Pancreas (tissue), 10 donors: ENCODE measurements at regions not wholly inside any gene's neighbourhood (a gene's known extent, or its start where the extent isn't known, plus 50 kb on each side); places are given as distances from the start of the nearest gene placed in this dataset.
"Not testable (repeated sequence)": the region's sequence is repeated elsewhere in the genome, so short reads cannot be mapped to it uniquely, and the experiment has no call there.

ENCODE experiments used
- ATAC-seq, 4 donors: fragments of 200-7000 bp; cut with Tn5 transposase; one replicate each; pipeline versions ENCODE4 v1.8.0 to v1.9.1; 2020; ENCODE audit warnings: mild to moderate bottlenecking in 4 of 4, moderate library complexity in 4 of 4
- DNase-seq, 6 donors: peaks; one replicate each; pipeline ENCODE4 v3.0.0-alpha.2; 2020
- FAIRE-seq: peaks from 2 replicates; lab custom pipeline; 2012; peaks lifted over from hg19 to GRCh38; lab: Jason Lieb, UNC
- H3K27ac ChIP-seq, 4 donors: fragments of 200-600 bp; sonication (generic); 1 replicate in 3 of 4; 2 replicates in 1 of 4; pipeline versions ENCODE4 v1.5.0 to v1.8.0; 2020
- H3K27me3 ChIP-seq, 4 donors: fragments of 200-600 bp; one replicate each; pipeline ENCODE4 v1.8.0; 2021
- H3K36me3 ChIP-seq, 3 donors: fragments of 200-600 bp; sonication (generic) in 1 of 3; one replicate each; pipeline versions ENCODE4 v1.5.0 to v1.8.0; 2020 to 2021
- H3K4me1 ChIP-seq, 3 donors: fragments of 200-600 bp; one replicate each; pipeline ENCODE4 v1.8.0; 2021
- H3K4me3 ChIP-seq, 4 donors: fragments of 200-600 bp; sonication (generic) in 2 of 4; one replicate each; pipeline versions ENCODE4 v1.5.0 to v1.8.0; 2020 to 2021
- H3K9me3 ChIP-seq, 4 donors: fragments of 200-600 bp; one replicate each; pipeline ENCODE4 v1.8.0; 2021
- WGBS, 2 donors: extraction: QIAGEN DNeasy Blood & Tissue Kit; methylation state at CpG; one replicate each; pipeline ENCODE4 v1.1.7; 2013; 5-methylcytosine and 5-hydroxymethylcytosine counted together
- intact Hi-C, 3 donors: fragments of 100-400 bp; cut with DNase I; formaldehyde crosslinking; loops; one replicate each; pipeline versions ENCODE4 v1.11.1 to v1.14.2; 2022
- TF ChIP-seq, protein P1 (sequence below), 4 donors: fragments of 200-600 bp; sonication (generic) in 3 of 4; IDR thresholded peaks; one replicate each; pipeline versions ENCODE4 v1.5.0 to v1.8.0; 2021; ENCODE audit warnings: antibody characterized with exemption in 4 of 4
- donor health status: healthy with polysubstance abuse.
- donor health status: DM: no; HTN: no; CAD: no; lungs with moderate emphysema.
- donor health status: DM: no; HTN: no; CAD: no.
- donor health status: control.
- donor health status: control.
- donor health status: Bipolar disorder and iron deficiency.
- donor health status: DM: yes; HTN: yes; CAD: no.
- donor health status: DM: no; HTN: no; CAD: no.
- donor health status: DM: no; HTN: no; CAD: no.
- donor health status: DM: yes; HTN: yes; CAD: no.

GRCh38 chr16:32116080-32116479 lies 137.0 kb upstream of the TP53TG3D start:
- peak in 3 of 6 donors; percentile 12 to 60 (median 20) for DNase-seq
- FAIRE-seq, result no peak
- intact Hi-C loops, result no loop called here
- ATAC-seq, result peak in 2 of 4 donors; percentile 25 to 28
- Histone ChIP-seq H3K27ac (no peak overlapping the region), H3K36me3 (no peaks in the 10 kb centered on the region), H3K9me3 (no peaks in the 10 kb centered on the region), H3K4me1 (no peaks in the 10 kb centered on the region), H3K27me3 (no peaks in the 10 kb centered on the region), H3K4me3 (peak overlapping the region; percentile 14 to 45 (median 22))
- WGBS, 2 donors, result 1 to 2% methylated on average over 45 to 52 of the region's 52 CpGs
- TF ChIP-seq, protein P1, sequence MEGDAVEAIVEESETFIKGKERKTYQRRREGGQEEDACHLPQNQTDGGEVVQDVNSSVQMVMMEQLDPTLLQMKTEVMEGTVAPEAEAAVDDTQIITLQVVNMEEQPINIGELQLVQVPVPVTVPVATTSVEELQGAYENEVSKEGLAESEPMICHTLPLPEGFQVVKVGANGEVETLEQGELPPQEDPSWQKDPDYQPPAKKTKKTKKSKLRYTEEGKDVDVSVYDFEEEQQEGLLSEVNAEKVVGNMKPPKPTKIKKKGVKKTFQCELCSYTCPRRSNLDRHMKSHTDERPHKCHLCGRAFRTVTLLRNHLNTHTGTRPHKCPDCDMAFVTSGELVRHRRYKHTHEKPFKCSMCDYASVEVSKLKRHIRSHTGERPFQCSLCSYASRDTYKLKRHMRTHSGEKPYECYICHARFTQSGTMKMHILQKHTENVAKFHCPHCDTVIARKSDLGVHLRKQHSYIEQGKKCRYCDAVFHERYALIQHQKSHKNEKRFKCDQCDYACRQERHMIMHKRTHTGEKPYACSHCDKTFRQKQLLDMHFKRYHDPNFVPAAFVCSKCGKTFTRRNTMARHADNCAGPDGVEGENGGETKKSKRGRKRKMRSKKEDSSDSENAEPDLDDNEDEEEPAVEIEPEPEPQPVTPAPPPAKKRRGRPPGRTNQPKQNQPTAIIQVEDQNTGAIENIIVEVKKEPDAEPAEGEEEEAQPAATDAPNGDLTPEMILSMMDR (IDR thresholded peaks at IDR 0.05), result no peak

- H3K27ac ChIP-seq, FAIRE-seq, H3K27me3 ChIP-seq, intact Hi-C loops, H3K4me1 ChIP-seq, H3K9me3 ChIP-seq, H3K36me3 ChIP-seq: not testable (repeated sequence)
- 20% methylated on average over 14 to 23 of the region's 29 CpGs for WGBS, 2 donors
- H3K4me3 ChIP-seq, result peak overlapping the region in 2 of 4 donors; percentile 25 to 45
- DNase-seq, result peak in 4 of 6 donors; percentile 7 to 56 (median 26)
- ATAC-seq, result peak in 1 of 4 donors; percentile 25
Observed at GRCh38 chr16:32116533-32116932, 136.6 kb upstream of the TP53TG3D start.

DNA sequence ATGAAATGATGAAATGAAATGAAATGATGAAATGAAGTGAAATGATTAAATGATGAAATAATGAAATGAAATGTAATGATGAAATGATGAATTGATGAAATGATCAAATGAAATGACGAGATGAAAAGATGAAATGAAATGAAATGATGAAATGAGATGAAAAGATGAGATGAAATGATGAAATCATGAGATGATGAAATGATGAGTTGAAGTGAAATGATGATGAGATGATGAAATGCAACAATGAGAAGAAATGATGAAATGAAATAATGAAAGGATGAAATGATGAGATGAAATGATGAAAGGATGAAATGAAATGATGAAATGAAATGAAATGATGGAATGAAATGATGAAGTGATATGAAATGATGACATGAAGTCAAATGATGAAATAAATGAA lies 132.7 kb upstream of the TP53TG3D start:
- H3K4me3 ChIP-seq, H3K4me1 ChIP-seq, ATAC-seq, H3K9me3 ChIP-seq, intact Hi-C loops, H3K36me3 ChIP-seq, DNase-seq, H3K27ac ChIP-seq, H3K27me3 ChIP-seq: not testable (repeated sequence)
- 57 to 63% methylated on average over 1 of the region's 1 CpG for WGBS, 2 donors
- peak; percentile 51 for FAIRE-seq

DNA sequence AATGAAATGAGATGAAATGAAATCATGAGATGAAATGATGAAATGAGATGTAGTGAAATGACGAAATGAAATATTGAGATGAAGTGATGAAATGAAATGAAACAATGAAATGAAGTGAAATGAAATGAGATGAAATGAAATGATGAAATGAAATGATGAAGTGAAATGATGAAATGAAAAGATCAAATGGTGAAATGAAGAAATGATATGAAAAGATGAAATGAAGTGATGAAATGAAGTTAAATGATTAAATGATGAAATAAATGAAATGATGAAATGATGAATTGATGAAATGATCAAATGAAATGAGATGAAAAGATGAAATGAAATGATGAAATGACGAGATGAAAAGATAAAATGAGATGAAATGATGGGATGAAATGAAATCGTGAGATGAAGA lies 132.3 kb upstream of the TP53TG3D start:
- 75 to 77% methylated on average over 3 of the region's 3 CpGs for WGBS, 2 donors
- ATAC-seq, H3K27ac ChIP-seq, DNase-seq, H3K27me3 ChIP-seq, intact Hi-C loops, H3K9me3 ChIP-seq, H3K4me1 ChIP-seq, H3K4me3 ChIP-seq, H3K36me3 ChIP-seq: not testable (repeated sequence)
- peak; percentile 23 for FAIRE-seq

DNA sequence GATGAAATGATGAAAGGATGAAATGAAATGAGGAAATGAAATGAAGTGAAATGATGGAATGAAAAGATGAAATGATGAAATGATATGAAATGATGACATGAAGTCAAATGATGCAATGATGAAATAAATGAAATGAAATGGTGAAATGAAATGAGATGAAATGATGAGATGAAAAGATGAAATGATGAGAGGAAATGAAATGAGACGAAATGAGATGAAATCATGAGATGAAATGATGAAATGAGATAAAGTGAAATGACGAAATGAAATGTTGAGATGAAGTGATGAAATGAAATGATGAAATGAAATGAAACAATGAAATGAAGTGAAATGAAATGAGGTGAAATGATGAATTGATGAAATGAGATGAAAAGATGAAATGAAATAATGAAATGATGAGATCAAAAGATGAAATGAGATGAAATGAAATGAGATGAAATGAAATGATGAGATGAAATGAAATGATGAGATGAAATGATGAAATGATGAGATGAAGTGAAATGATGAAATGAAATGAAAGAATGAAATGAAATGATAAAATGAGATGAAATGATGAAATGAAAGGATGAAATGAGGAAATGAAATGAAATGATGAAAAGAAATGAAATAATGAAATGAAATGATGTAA lies 131.7 kb upstream of the TP53TG3D start:
- H3K36me3 ChIP-seq, H3K27me3 ChIP-seq, H3K9me3 ChIP-seq, H3K4me3 ChIP-seq, ATAC-seq, DNase-seq, intact Hi-C loops, H3K27ac ChIP-seq, H3K4me1 ChIP-seq: not testable (repeated sequence)
- 56 to 66% methylated on average over 2 of the region's 2 CpGs for WGBS, 2 donors
- FAIRE-seq, result peak; percentile 82

DNA sequence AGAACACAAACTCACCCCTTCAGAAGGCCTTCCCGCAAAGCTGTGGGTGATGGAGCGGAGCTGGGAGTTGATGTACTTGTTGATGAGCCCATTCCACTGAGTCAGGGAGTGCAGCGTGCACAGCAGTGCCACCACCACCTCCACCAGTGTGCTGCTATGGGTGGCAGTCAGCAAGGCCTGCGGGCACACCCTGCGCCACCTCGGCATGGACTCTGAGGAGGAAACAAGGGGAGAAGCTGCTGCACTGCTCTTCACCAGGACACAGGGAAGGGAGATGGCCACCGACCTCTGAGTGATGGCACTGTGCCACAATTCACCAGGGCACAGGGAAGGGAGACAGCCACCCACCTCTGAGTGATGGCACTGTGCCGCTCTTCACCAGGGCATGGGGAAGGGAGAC lies 100.7 kb upstream of the TP53TG3D start:
- FAIRE-seq, H3K4me1 ChIP-seq, H3K27ac ChIP-seq, H3K36me3 ChIP-seq, H3K27me3 ChIP-seq, ATAC-seq, intact Hi-C loops, H3K9me3 ChIP-seq, H3K4me3 ChIP-seq, DNase-seq: not testable (repeated sequence)
- 87 to 97% methylated on average over 3 of the region's 8 CpGs for WGBS, 2 donors

DNA sequence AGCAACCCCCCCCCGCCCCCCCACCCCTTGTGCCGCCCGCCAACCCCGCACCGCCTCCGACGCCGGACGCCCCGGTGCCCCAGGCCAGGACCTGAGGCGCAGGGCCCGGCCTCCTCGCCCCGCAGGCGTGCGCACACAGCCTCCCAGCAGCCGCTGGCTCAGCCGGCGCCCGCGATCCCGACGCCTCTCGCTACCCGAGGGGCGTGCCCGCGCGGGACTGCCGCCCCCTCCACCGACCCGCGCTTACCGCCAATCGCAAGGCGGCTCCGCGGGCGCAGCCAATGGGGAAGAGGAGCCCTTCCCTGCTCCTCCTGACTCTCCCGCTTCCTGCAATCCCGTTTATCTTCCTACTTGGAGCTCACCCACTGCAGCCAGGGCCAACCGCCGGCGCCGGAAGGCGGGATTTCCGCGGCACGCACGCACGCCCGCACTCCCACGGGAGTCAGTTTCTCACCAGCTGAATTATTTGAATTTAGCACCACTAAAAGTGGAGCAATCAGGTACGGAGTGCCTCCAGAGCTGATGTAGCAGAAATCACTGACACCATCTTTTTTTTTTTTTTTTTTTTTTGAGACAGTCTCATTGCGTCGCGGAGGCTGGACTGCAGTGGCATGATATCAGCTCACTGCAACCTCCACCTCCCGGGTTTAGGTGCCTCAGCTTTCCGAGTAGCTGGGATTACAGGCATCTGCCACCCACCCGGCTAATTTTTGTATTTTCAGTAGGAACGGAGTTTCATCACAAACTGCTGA lies 65.0 kb upstream of the TP53TG3D start:
- 3% methylated on average over 5 of the region's 61 CpGs; no CpG with 5 or more reads in 1 of the 2 donors for WGBS, 2 donors
- DNase-seq, H3K4me1 ChIP-seq, intact Hi-C loops, H3K36me3 ChIP-seq, H3K27me3 ChIP-seq, H3K27ac ChIP-seq, H3K9me3 ChIP-seq, H3K4me3 ChIP-seq, FAIRE-seq: not testable (repeated sequence)
- ATAC-seq, result peak; percentile 41 to 100 (median 84)

DNA sequence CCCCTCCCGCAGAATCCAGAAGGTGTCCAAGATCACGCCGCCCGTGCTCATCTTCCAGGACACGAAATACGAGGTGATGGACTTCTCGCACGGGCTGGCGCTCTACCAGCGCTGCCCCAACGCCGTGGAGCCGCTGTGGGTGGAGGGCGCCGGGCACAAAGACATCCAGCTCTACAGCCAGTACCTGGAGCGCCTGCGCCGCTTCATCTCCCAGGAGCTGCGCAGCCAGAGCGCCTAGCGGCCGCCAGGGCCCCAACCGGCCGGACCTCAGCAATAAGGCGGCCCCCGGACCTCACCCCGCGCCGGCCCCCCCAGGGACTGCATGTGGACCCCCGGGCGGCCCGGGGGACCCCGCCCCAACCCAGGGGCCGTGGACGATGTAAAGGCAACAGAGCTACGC lies 50.5 kb upstream of the TP53TG3D start:
- intact Hi-C loops, H3K4me3 ChIP-seq, FAIRE-seq, H3K27me3 ChIP-seq, DNase-seq, H3K9me3 ChIP-seq, ATAC-seq, H3K27ac ChIP-seq, H3K36me3 ChIP-seq, H3K4me1 ChIP-seq: not testable (repeated sequence)
- WGBS, 2 donors, result 27 to 28% methylated on average over 20 to 26 of the region's 36 CpGs
